ELR (cell line): ENCODE measurements at regions not wholly inside any gene's neighbourhood (a gene's known extent, or its start where the extent isn't known, plus 50 kb on each side); places are given as distances from the start of the nearest gene placed in this dataset.
A peak's percentile ranks its signal among the peaks of the same experiment; 100 is the strongest.
"Not testable (repeated sequence)": the region's sequence is repeated elsewhere in the genome, so short reads cannot be mapped to it uniquely, and the experiment has no call there.

Experiments used
- DNase-seq: peaks from one replicate; pipeline ENCODE4 v3.0.0-alpha.2; 2015; ENCODE audit warnings: low read depth

GRCh38 chr2:118611691-118612090 is 235.8 kb downstream of the EN1 start:
- no peak for DNase-seq

- DNase-seq = no peak
Measured at GRCh38 chr2:118609138-118609537, 238.3 kb downstream of the EN1 start.

- no peak for DNase-seq
Measured at GRCh38 chr2:118607641-118608040, 239.8 kb downstream of the EN1 start.

- no peak for DNase-seq
Measured at GRCh38 chr2:118604811-118605210, 242.6 kb downstream of the EN1 start.

- no peak for DNase-seq
Measured at GRCh38 chr2:118604371-118604770, 243.1 kb downstream of the EN1 start.

GRCh38 chr2:118599141-118599540 is 248.3 kb downstream of the EN1 start:
- no peak for DNase-seq

GRCh38 chr2:118596620-118597019 is 250.8 kb downstream of the EN1 start:
- no peak for DNase-seq

GRCh38 chr2:118593257-118593656 is 254.2 kb downstream of the EN1 start:
- no peak for DNase-seq

GRCh38 chr2:118591223-118591622 is 256.2 kb downstream of the EN1 start:
- no peak for DNase-seq

GRCh38 chr2:118589721-118590120 is 257.7 kb downstream of the EN1 start:
- DNase-seq = no peak

GRCh38 chr2:118588850-118589249 is 258.6 kb downstream of the EN1 start:
- DNase-seq = no peak

- DNase-seq = no peak
Measured at GRCh38 chr2:118586312-118586711, 261.1 kb downstream of the EN1 start.

GRCh38 chr2:118584877-118585276 is 262.6 kb downstream of the EN1 start:
- no peak for DNase-seq

- no peak for DNase-seq
Measured at GRCh38 chr2:118584062-118584749, 263.2 kb downstream of the EN1 start.

- DNase-seq = no peak
Measured at GRCh38 chr2:118582058-118582457, 265.4 kb downstream of the EN1 start.

- DNase-seq = peak; percentile 0
Measured at GRCh38 chr2:118580651-118581050, 266.8 kb downstream of the EN1 start.

- DNase-seq = no peak
Measured at GRCh38 chr2:118580107-118580506, 267.3 kb downstream of the EN1 start.

GRCh38 chr2:118577202-118577601 is 270.2 kb downstream of the EN1 start:
- no peak for DNase-seq

GRCh38 chr2:118576109-118576855 is 271.2 kb downstream of the EN1 start:
- no peak for DNase-seq

GRCh38 chr2:118572380-118572779 is 275.1 kb downstream of the EN1 start:
- DNase-seq = not testable (repeated sequence)

- no peak for DNase-seq
Measured at GRCh38 chr2:118569876-118570535, 277.4 kb downstream of the EN1 start.

GRCh38 chr2:118568700-118569099 is 278.7 kb downstream of the EN1 start:
- DNase-seq = no peak
